HuH-7.5 (cell line): ENCODE measurements at regions not wholly inside any gene's neighbourhood (a gene's known extent, or its start where the extent isn't known, plus 50 kb on each side); places are given as distances from the start of the nearest gene placed in this dataset.

Source experiments
- DNase-seq: peaks from one replicate; pipeline ENCODE4 v3.0.0; 2011; ENCODE audit warnings: low spot score

GRCh38 chr7:116083796-116084195 is 53.2 kb upstream of the TFEC start:
- DNase-seq = no peak

GRCh38 chr7:116086547-116087045 is 56.0 kb upstream of the TFEC start:
- no peak for DNase-seq

GRCh38 chr7:116087291-116087690 is 56.7 kb upstream of the TFEC start:
- DNase-seq = no peak

- no peak for DNase-seq
Observed at GRCh38 chr7:116087984-116088383, 57.4 kb upstream of the TFEC start.

GRCh38 chr7:116089293-116089692 is 58.7 kb upstream of the TFEC start:
- no peak for DNase-seq

- no peak for DNase-seq
Observed at GRCh38 chr7:116093516-116094301, 63.1 kb upstream of the TFEC start.

- DNase-seq = no peak
Observed at GRCh38 chr7:116095396-116095795, 64.8 kb upstream of the TFEC start.

GRCh38 chr7:116097365-116098009 is 66.9 kb upstream of the TFEC start:
- no peak for DNase-seq

- no peak for DNase-seq
Observed at GRCh38 chr7:116098175-116098574, 67.6 kb upstream of the TFEC start.

- no peak for DNase-seq
Observed at GRCh38 chr7:116100626-116101025, 70.1 kb upstream of the TFEC start.

- no peak for DNase-seq
Observed at GRCh38 chr7:116101704-116102103, 71.1 kb upstream of the TFEC start.

GRCh38 chr7:116111475-116111874 is 80.9 kb upstream of the TFEC start:
- no peak for DNase-seq

- no peak for DNase-seq
Observed at GRCh38 chr7:116113310-116113709, 82.7 kb upstream of the TFEC start.

- DNase-seq = no peak
Observed at GRCh38 chr7:116120839-116121238, 89.5 kb upstream of the TES start.

- DNase-seq = no peak
Observed at GRCh38 chr7:116122972-116123595, 87.3 kb upstream of the TES start.

- DNase-seq = no peak
Observed at GRCh38 chr7:116128139-116128538, 82.2 kb upstream of the TES start.

- DNase-seq = no peak
Observed at GRCh38 chr7:116135306-116135705, 75.0 kb upstream of the TES start.

- peak; percentile 23 for DNase-seq
Observed at GRCh38 chr7:116138202-116138801, 72.0 kb upstream of the TES start.

- DNase-seq = no peak
Observed at GRCh38 chr7:116139007-116139406, 71.3 kb upstream of the TES start.

- DNase-seq = no peak
Observed at GRCh38 chr7:116139807-116140206, 70.5 kb upstream of the TES start.

GRCh38 chr7:116142374-116142773 is 68.0 kb upstream of the TES start:
- no peak for DNase-seq

GRCh38 chr7:116142850-116143249 is 67.5 kb upstream of the TES start:
- no peak for DNase-seq
